Hepatocyte (in vitro differentiated cells): ENCODE measurements at regions not wholly inside any gene's neighbourhood (a gene's known extent, or its start where the extent isn't known, plus 50 kb on each side); places are given as distances from the start of the nearest gene placed in this dataset.

Experiments used
- DNase-seq: peaks from one replicate; pipeline ENCODE4 v3.0.0-alpha.2; 2016; ENCODE audit warnings: low spot score
- H2AFZ ChIP-seq: fragments of 200-600 bp; sonication (generic); 2 replicates; pipeline ENCODE4 v1.6.0; 2016; ENCODE audit warnings: antibody characterized with exemption, mild to moderate bottlenecking
- H3K27ac ChIP-seq: fragments of 200-600 bp; sonication (generic); 2 replicates; pipeline ENCODE4 v1.5.1; 2016; ENCODE audit warnings: mild to moderate bottlenecking
- H3K27me3 ChIP-seq: fragments of 200-600 bp; sonication (generic); 2 replicates; pipeline ENCODE4 v1.6.1; 2016
- H3K36me3 ChIP-seq: fragments of 200-600 bp; sonication (generic); replicated peaks from 2 replicates; pipeline ENCODE4 v1.5.1; 2016; ENCODE audit warnings: low read depth; ENCODE audit not compliant: insufficient read depth
- H3K4me1 ChIP-seq: fragments of 200-600 bp; sonication (generic); 2 replicates; pipeline ENCODE4 v1.5.1; 2016; ENCODE audit warnings: mild to moderate bottlenecking, moderate library complexity; ENCODE audit not compliant: insufficient read depth
- H3K4me2 ChIP-seq: fragments of 200-600 bp; sonication (generic); 2 replicates; pipeline ENCODE4 v1.6.0; 2016
- H3K4me3 ChIP-seq: fragments of 200-600 bp; sonication (generic); 2 replicates; pipeline ENCODE4 v1.5.1; 2016; ENCODE audit warnings: mild to moderate bottlenecking
- H3K79me2 ChIP-seq: fragments of 200-600 bp; sonication (generic); 2 replicates; pipeline ENCODE4 v1.6.0; 2017; ENCODE audit warnings: mild to moderate bottlenecking
- H3K9me2 ChIP-seq: fragments of 200-600 bp; sonication (generic); replicated peaks from 2 replicates; pipeline ENCODE4 v1.6.0; 2017; ENCODE audit warnings: mild to moderate bottlenecking; ENCODE audit not compliant: insufficient read depth
- H3K9me3 ChIP-seq: fragments of 200-600 bp; sonication (generic); 2 replicates; pipeline ENCODE4 v1.5.1; 2016; ENCODE audit warnings: low read depth, mild to moderate bottlenecking
- H4K20me1 ChIP-seq: fragments of 200-600 bp; sonication (generic); 2 replicates; pipeline ENCODE4 v1.6.0; 2016; ENCODE audit warnings: mild to moderate bottlenecking; ENCODE audit not compliant: insufficient read depth, poor library complexity, severe bottlenecking
- EZH2 ChIP-seq: fragments of 200-600 bp; sonication (generic); IDR thresholded peaks from 2 replicates; pipeline ENCODE4 v1.6.1; 2016; ENCODE audit warnings: antibody characterized with exemption, mild to moderate bottlenecking, borderline replicate concordance
- EZH2phosphoT487 ChIP-seq: fragments of 200-600 bp; sonication (generic); IDR thresholded peaks from one replicate; pipeline ENCODE4 v1.6.1; 2018; ENCODE audit warnings: antibody characterized with exemption, mild to moderate bottlenecking, low read depth, moderate library complexity; ENCODE audit not compliant: unreplicated experiment, severe bottlenecking
- WGBS: methylation state at CpG from one replicate; pipeline ENCODE4 v1.1.6; 2016; ENCODE audit warnings: low lambda C conversion rate; ENCODE audit errors: missing lambda C conversion rate; 5-methylcytosine and 5-hydroxymethylcytosine counted together
- TF ChIP-seq, protein P1 (sequence below): fragments of 200-600 bp; sonication (generic); IDR thresholded peaks from 2 replicates; pipeline ENCODE4 v1.5.1; 2016; ENCODE audit warnings: antibody characterized with exemption, mild to moderate bottlenecking; ENCODE audit not compliant: poor library complexity

DNA sequence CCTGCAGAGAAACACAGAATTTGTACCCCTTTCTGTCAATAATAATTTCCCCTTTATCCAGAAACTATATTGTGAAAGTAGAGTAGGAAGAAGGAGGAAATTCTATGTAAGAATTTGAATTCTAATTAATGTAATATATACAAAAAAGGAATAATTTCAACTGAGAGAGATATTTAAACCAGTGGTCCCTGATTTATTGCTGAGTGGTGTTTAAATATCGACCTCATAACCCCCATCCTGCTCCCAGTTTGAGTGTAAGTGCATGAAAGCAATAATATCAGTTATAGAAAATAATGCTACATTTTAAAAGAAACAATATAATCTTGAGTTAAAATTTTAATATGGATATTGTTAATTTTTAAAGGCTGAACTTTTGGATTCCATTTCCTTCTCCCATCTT lies 286.2 kb upstream of the REG3G start:
- H3K4me3 ChIP-seq: no peak overlapping the region

DNA sequence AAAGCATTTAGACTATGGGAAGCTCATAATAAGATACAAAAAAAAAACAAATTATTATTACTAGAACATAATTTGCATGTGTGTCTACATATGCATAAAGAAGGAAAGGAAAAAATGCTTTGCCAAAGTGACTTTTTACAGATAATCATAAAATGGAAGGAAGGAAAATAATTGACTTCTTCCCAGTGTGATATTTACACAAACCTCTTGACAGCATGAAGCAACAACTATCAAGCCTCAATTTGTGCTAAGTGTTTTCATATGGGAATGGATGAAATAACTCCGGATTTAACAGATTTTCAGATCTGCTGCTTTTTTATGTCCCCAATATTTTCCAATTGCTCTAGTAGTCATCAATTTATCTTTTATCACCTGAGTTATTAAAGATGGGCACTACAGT lies 275.9 kb upstream of the REG3G start:
- no peaks in the 10 kb centered on the region for H3K9me3 ChIP-seq
- H3K4me1 ChIP-seq: no peaks in the 10 kb centered on the region
- H3K27me3 ChIP-seq: no peaks in the 10 kb centered on the region
- DNase-seq: no peak
- H4K20me1 ChIP-seq: no peaks in the 10 kb centered on the region
- no peak overlapping the region for H3K4me3 ChIP-seq
- no peak overlapping the region for H3K4me2 ChIP-seq
- no peaks in the 10 kb centered on the region for H3K9me2 ChIP-seq
- no peaks in the 10 kb centered on the region for H3K36me3 ChIP-seq
- no peak overlapping the region for H2AFZ ChIP-seq
- 0% methylated on average over 1 of the region's 1 CpG for WGBS
- TF ChIP-seq EZH2 (no peak), EZH2phosphoT487 (no peak)
- TF ChIP-seq, protein P1, sequence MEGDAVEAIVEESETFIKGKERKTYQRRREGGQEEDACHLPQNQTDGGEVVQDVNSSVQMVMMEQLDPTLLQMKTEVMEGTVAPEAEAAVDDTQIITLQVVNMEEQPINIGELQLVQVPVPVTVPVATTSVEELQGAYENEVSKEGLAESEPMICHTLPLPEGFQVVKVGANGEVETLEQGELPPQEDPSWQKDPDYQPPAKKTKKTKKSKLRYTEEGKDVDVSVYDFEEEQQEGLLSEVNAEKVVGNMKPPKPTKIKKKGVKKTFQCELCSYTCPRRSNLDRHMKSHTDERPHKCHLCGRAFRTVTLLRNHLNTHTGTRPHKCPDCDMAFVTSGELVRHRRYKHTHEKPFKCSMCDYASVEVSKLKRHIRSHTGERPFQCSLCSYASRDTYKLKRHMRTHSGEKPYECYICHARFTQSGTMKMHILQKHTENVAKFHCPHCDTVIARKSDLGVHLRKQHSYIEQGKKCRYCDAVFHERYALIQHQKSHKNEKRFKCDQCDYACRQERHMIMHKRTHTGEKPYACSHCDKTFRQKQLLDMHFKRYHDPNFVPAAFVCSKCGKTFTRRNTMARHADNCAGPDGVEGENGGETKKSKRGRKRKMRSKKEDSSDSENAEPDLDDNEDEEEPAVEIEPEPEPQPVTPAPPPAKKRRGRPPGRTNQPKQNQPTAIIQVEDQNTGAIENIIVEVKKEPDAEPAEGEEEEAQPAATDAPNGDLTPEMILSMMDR: no peak
- no peak overlapping the region for H3K27ac ChIP-seq
- H3K79me2 ChIP-seq: no peaks in the 10 kb centered on the region

More for the DNA sequence above, 286.2 kb upstream of the REG3G start:
- Histone ChIP-seq H3K27ac (no peak overlapping the region), H3K36me3 (no peaks in the 10 kb centered on the region), H3K9me2 (no peaks in the 10 kb centered on the region), H3K27me3 (no peaks in the 10 kb centered on the region), H2AFZ (no peak overlapping the region), H3K4me2 (no peak overlapping the region), H3K4me1 (no peaks in the 10 kb centered on the region), H3K9me3 (no peaks in the 10 kb centered on the region), H3K79me2 (no peaks in the 10 kb centered on the region), H4K20me1 (no peaks in the 10 kb centered on the region)
- no peak for TF ChIP-seq EZH2
- TF ChIP-seq, protein P1: no peak
- no peak for TF ChIP-seq EZH2phosphoT487
- 72% methylated on average over 1 of the region's 1 CpG for WGBS
- no peak for DNase-seq

DNA sequence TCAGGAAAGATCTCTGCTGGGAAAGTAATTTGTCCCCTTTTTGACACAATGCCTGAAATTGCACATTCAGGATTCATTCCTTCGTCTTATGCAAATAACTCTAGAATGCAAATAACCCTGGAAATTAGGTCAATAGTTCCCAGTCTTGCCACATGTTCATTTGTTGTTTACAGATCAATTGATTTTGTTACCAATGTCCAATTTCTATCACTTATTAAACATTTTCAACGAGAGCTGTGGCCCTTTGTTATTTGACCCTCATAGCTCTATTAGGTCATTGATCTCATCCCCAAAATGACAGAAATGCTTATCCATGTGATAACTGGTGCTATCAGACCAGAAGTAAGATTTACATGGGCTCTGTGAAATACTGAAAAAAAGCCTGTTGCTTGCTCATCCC lies 275.3 kb upstream of the REG3G start:
- 58% methylated on average over 2 of the region's 2 CpGs for WGBS
- H4K20me1 ChIP-seq: no peaks in the 10 kb centered on the region
- no peak overlapping the region for H3K4me2 ChIP-seq
- TF ChIP-seq, protein P1: no peak
- TF ChIP-seq EZH2 (no peak), EZH2phosphoT487 (no peak)
- no peaks in the 10 kb centered on the region for H3K9me3 ChIP-seq
- H3K9me2 ChIP-seq: no peaks in the 10 kb centered on the region
- no peaks in the 10 kb centered on the region for H3K79me2 ChIP-seq
- H3K4me1 ChIP-seq: no peaks in the 10 kb centered on the region
- no peaks in the 10 kb centered on the region for H3K36me3 ChIP-seq
- no peak overlapping the region for H2AFZ ChIP-seq
- H3K4me3 ChIP-seq: no peak overlapping the region
- DNase-seq: no peak
- no peaks in the 10 kb centered on the region for H3K27me3 ChIP-seq
- H3K27ac ChIP-seq: no peak overlapping the region

DNA sequence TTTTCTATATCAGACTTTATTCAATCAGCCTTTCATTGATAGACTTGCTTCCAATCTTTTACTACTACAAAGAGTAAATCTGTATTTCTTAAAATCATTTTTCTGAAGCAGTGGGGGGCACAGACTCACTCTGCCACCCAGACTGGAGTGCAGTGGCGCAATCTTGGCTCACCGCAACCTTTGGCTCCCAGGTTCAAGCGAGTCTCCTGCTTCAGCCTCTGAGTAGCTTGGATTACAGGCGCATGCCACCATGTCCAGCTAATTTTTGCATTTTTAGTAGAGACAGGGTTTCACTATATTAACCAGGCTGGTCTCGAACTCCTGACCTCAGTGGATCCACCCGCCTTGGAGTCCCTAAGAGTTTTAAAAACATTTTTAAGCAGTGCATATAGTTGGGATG lies 270.6 kb upstream of the REG3G start:
- H2AFZ ChIP-seq: no peak overlapping the region
- no peaks in the 10 kb centered on the region for H3K27me3 ChIP-seq
- no peak overlapping the region for H3K27ac ChIP-seq
- TF ChIP-seq EZH2: no peak
- no peak overlapping the region for H3K4me3 ChIP-seq
- no peaks in the 10 kb centered on the region for H3K9me3 ChIP-seq
- DNase-seq: no peak
- H4K20me1 ChIP-seq: no peaks in the 10 kb centered on the region
- no peak overlapping the region for H3K4me2 ChIP-seq
- WGBS: 97% methylated on average over 6 of the region's 6 CpGs
- H3K36me3 ChIP-seq: no peaks in the 10 kb centered on the region
- peaks cover 7% of the 10 kb centered on the region for H3K4me1 ChIP-seq
- no peaks in the 10 kb centered on the region for H3K79me2 ChIP-seq
- H3K9me2 ChIP-seq: no peaks in the 10 kb centered on the region
